HEK293T (cell line): ENCODE measurements at regions not wholly inside any gene's neighbourhood (a gene's known extent, or its start where the extent isn't known, plus 50 kb on each side); places are given as distances from the start of the nearest gene placed in this dataset.

Source experiments
- CTCF ChIA-PET: fragments of 350-600 bp; formaldehyde crosslinking; extraction: SDS; loops from one replicate; lab custom pipeline; 2021; ENCODE audit warnings: antibody characterized with exemption, inconsistent platforms; lab: Yijun Ruan, JAX
- POLR2A ChIA-PET: fragments of 350-600 bp; formaldehyde crosslinking; extraction: SDS; loops from one replicate; lab custom pipeline; 2020; ENCODE audit warnings: antibody characterized with exemption, inconsistent platforms; lab: Yijun Ruan, JAX
- DNase-seq: peaks from one replicate; pipeline ENCODE4 v3.0.0; 2012; ENCODE audit warnings: mixed read lengths; ENCODE audit errors: extremely low spot score
- ARNT ChIP-seq: fragments of 450-650 bp; IDR thresholded peaks from 2 replicates; pipeline ENCODE4 v1.6.1; 2017; ENCODE audit warnings: mild to moderate bottlenecking
- BHLHE40 ChIP-seq: fragments of 450-650 bp; IDR thresholded peaks from 2 replicates; pipeline ENCODE4 v1.6.1; 2016; ENCODE audit warnings: mild to moderate bottlenecking, moderate library complexity, borderline replicate concordance
- CTBP1 ChIP-seq: fragments of 450-650 bp; IDR thresholded peaks from 2 replicates; pipeline ENCODE4 v1.6.1; 2016; ENCODE audit warnings: borderline replicate concordance
- ELF4 ChIP-seq: fragments of 450-650 bp; IDR thresholded peaks from 2 replicates; pipeline ENCODE4 v1.6.1; 2017; ENCODE audit warnings: antibody characterized with exemption
- FOXA1 ChIP-seq: fragments of 450-650 bp; IDR thresholded peaks from 2 replicates; pipeline ENCODE4 v1.6.1; 2016; ENCODE audit warnings: mild to moderate bottlenecking
- FOXK2 ChIP-seq: fragments of 450-650 bp; IDR thresholded peaks from 2 replicates; pipeline ENCODE4 v1.6.1; 2016; ENCODE audit warnings: mild to moderate bottlenecking
- FOXM1 ChIP-seq: fragments of 450-650 bp; IDR thresholded peaks from 2 replicates; pipeline ENCODE4 v1.6.1; 2017; ENCODE audit warnings: mild to moderate bottlenecking, borderline replicate concordance
- HDGF ChIP-seq: fragments of 450-650 bp; IDR thresholded peaks from 2 replicates; pipeline ENCODE4 v1.6.1; 2017; ENCODE audit warnings: antibody characterized with exemption, borderline replicate concordance
- L3MBTL2 ChIP-seq: fragments of 450-650 bp; conservative IDR thresholded peaks from 2 replicates; pipeline ENCODE4 v1.6.1; 2016; ENCODE audit warnings: mild to moderate bottlenecking
- LEF1 ChIP-seq: fragments of 450-650 bp; IDR thresholded peaks from 2 replicates; pipeline ENCODE4 v1.6.1; 2017; ENCODE audit warnings: mild to moderate bottlenecking, borderline replicate concordance
- NFRKB ChIP-seq: fragments of 450-650 bp; IDR thresholded peaks from 2 replicates; pipeline ENCODE4 v1.6.1; 2016; ENCODE audit warnings: mild to moderate bottlenecking, moderate library complexity
- SP1 ChIP-seq: fragments of 450-650 bp; IDR thresholded peaks from 2 replicates; pipeline ENCODE4 v1.6.1; 2017
- SUZ12 ChIP-seq: fragments of 450-650 bp; IDR thresholded peaks from 2 replicates; pipeline ENCODE4 v1.6.1; 2016; ENCODE audit warnings: mild to moderate bottlenecking
- TARDBP ChIP-seq: fragments of 450-650 bp; IDR thresholded peaks from 2 replicates; pipeline ENCODE4 v1.6.1; 2016
- ZNF384 ChIP-seq: fragments of 450-650 bp; IDR thresholded peaks from 2 replicates; pipeline ENCODE4 v1.6.1; 2016
- TF ChIP-seq, protein P1 (sequence below): fragments of 450-650 bp; IDR thresholded peaks from 2 replicates; pipeline ENCODE4 v1.6.1; 2016

DNA sequence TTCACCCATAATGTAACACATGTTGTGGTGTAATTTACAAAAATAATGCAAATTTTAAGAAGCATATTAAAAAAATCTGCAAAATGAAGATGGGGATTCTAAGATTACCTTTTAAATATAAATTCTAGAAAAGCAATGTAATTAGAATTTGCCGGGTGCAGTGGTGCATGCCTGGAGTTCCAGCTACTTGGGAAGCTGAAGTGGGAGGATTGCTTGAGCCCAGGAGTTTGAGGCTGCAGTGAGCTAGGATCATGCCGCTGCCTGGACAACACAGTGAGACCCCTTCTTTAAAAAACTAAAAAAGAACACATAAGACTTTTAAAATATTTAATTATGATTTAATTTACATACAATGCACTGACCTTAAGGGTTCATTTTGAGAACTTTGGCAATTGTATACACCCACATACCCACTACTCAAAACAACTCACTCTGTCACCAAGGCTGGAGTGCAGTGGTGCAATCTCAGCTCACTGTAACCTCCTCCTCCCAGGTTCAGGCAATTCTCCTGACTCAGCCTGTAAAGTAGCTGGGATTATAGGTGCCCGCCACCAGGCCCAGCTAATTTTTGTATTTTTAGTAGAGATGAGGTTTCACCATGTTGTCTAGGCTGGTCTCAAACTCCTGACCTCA is 134.0 kb upstream of the TBL1XR1 start:
- ChIA-PET CTCF (no interaction called here), POLR2A (no interaction called here)
- no peak for DNase-seq
- no peak for TF ChIP-seq ELF4
- no peak for TF ChIP-seq ZNF384

DNA sequence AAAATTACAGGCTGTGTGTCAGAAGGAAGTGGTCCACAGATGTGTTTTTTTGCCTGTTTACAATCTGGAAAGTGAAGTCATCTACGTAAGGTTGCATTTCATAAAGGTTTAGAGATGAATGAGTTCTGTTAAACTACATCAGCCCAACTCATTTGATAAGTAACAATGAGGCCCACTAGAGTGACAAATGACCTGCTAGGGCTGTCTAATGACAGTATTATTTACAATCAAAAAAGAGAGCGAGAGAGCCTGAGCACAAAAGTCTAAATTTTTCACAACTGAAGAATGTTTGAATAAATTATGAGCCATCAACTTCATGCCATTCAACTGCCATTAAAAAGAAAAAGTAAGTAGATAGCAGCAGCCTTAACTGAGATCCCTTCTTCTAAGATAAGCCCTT is 135.7 kb upstream of the TBL1XR1 start:
- POLR2A ChIA-PET, result no interaction called here
- TF ChIP-seq, protein P1, sequence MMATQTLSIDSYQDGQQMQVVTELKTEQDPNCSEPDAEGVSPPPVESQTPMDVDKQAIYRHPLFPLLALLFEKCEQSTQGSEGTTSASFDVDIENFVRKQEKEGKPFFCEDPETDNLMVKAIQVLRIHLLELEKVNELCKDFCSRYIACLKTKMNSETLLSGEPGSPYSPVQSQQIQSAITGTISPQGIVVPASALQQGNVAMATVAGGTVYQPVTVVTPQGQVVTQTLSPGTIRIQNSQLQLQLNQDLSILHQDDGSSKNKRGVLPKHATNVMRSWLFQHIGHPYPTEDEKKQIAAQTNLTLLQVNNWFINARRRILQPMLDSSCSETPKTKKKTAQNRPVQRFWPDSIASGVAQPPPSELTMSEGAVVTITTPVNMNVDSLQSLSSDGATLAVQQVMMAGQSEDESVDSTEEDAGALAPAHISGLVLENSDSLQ, result no peak
- no peak for TF ChIP-seq ELF4
- TF ChIP-seq FOXK2, result no peak
- no peak for TF ChIP-seq NFRKB
- no peak for TF ChIP-seq SUZ12
- TF ChIP-seq ZNF384, result no peak
- TF ChIP-seq L3MBTL2, result no peak
- no peak for TF ChIP-seq FOXA1
- TF ChIP-seq SP1, result no peak
- TF ChIP-seq FOXM1, result no peak
- TF ChIP-seq TARDBP, result no peak
- TF ChIP-seq ARNT, result no peak
- TF ChIP-seq HDGF, result no peak
- TF ChIP-seq LEF1, result no peak
- no peak for TF ChIP-seq BHLHE40
- TF ChIP-seq CTBP1, result no peak
- no peak for DNase-seq
- CTCF ChIA-PET, result no interaction called here

- ChIA-PET CTCF (no interaction called here), POLR2A (no interaction called here)
- TF ChIP-seq L3MBTL2, result no peak
- no peak for TF ChIP-seq SP1
- TF ChIP-seq TARDBP, result no peak
- no peak for TF ChIP-seq ELF4
- no peak for TF ChIP-seq FOXA1
- no peak for TF ChIP-seq ZNF384
- TF ChIP-seq CTBP1, result no peak
- no peak for TF ChIP-seq SUZ12
- DNase-seq, result no peak
Observed at GRCh38 chr3:177333533-177334520, 136.5 kb upstream of the TBL1XR1 start.

DNA sequence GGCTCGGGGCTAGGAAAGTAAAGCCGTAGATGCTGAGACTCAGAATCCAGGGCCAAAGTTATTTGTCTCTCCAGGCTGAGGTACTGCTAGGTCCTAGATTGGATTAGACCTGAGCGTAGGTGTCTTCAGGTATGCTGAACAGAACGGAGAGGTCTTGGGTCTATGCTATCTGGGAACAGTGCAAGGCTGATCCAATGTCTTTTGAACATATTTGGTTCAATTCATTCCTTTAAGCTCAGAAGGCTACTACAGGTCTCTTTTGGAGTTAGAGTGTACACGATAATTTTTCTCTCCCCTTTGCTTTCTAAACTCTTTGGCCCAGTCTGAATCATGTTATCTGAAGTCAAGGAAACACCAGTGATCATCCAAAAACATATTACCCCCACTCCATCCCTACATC is 137.5 kb upstream of the TBL1XR1 start:
- ChIA-PET POLR2A (no interaction called here), CTCF (no interaction called here)
- TF ChIP-seq FOXA1 (no peak), BHLHE40 (no peak), FOXK2 (no peak), ZNF384 (no peak), HDGF (no peak), TARDBP (no peak), NFRKB (no peak), L3MBTL2 (no peak), LEF1 (no peak), SP1 (no peak), ELF4 (no peak), ARNT (no peak), CTBP1 (no peak), SUZ12 (no peak), FOXM1 (no peak)
- TF ChIP-seq, protein P1, result no peak

GRCh38 chr3:177335728-177336127 is 138.4 kb upstream of the TBL1XR1 start:
- POLR2A ChIA-PET, result no interaction called here
- CTCF ChIA-PET, result no interaction called here
- no peak for TF ChIP-seq ARNT
- TF ChIP-seq, protein P1, result no peak
- no peak for TF ChIP-seq FOXK2
- TF ChIP-seq SUZ12, result no peak
- no peak for TF ChIP-seq SP1
- TF ChIP-seq HDGF, result no peak
- no peak for TF ChIP-seq BHLHE40
- TF ChIP-seq ZNF384, result no peak
- TF ChIP-seq FOXA1, result no peak
- TF ChIP-seq FOXM1, result no peak
- TF ChIP-seq ELF4, result no peak
- no peak for TF ChIP-seq L3MBTL2
- DNase-seq, result no peak

More for the DNA sequence above, 137.5 kb upstream of the TBL1XR1 start:
- no peak for DNase-seq

GRCh38 chr3:177336873-177337450 is 139.7 kb upstream of the TBL1XR1 start:
- CTCF ChIA-PET, result no interaction called here
- POLR2A ChIA-PET, result no interaction called here
- TF ChIP-seq CTBP1 (no peak), HDGF (no peak), TARDBP (no peak), ZNF384 (no peak), NFRKB (no peak), SUZ12 (no peak), SP1 (no peak), FOXM1 (no peak), FOXK2 (no peak), ARNT (no peak), BHLHE40 (no peak), FOXA1 (no peak), LEF1 (no peak), ELF4 (no peak), L3MBTL2 (no peak)
- TF ChIP-seq, protein P1, result no peak
- DNase-seq, result no peak
